CD14-positive monocyte (primary cell): ENCODE measurements at regions not wholly inside any gene's neighbourhood (a gene's known extent, or its start where the extent isn't known, plus 50 kb on each side); places are given as distances from the start of the nearest gene placed in this dataset.

Experiments used
- DNase-seq, 3 donors: peaks; one replicate each; pipeline ENCODE4 v3.0.0-alpha.2; 2011 to 2022
- H2AFZ ChIP-seq: 2 replicates; pipeline ENCODE4 v1.6.0; 2012; ENCODE audit warnings: mild to moderate bottlenecking, low read depth, low read length, inconsistent platforms; ENCODE audit not compliant: insufficient read depth, poor library complexity, severe bottlenecking
- H3K27ac ChIP-seq, 2 donors: 1 replicate in 1 of 2; 2 replicates in 1 of 2; pipeline ENCODE4 v1.5.1; 2012 to 2013; ENCODE audit warnings: low read length in 2 of 2, control low read depth in 1 of 2, inconsistent platforms in 1 of 2, low read depth in 1 of 2, mild to moderate bottlenecking in 1 of 2
- H3K27me3 ChIP-seq, 2 donors: one replicate each; pipeline versions ENCODE4 v1.6.0 to v1.6.1; 2011 to 2013; ENCODE audit warnings: low read length in 2 of 2; ENCODE audit not compliant: control insufficient read depth in 2 of 2, insufficient read depth in 2 of 2
- H3K36me3 ChIP-seq, 2 donors: replicated peaks in 1 of 2; 1 replicate in 1 of 2; 2 replicates in 1 of 2; pipeline versions ENCODE4 v1.5.1 to v1.6.1; 2012 to 2013; ENCODE audit warnings: low read length in 2 of 2, control low read depth in 1 of 2, inconsistent platforms in 1 of 2, mild to moderate bottlenecking in 1 of 2; ENCODE audit not compliant: insufficient read depth in 2 of 2, control insufficient read depth in 1 of 2
- H3K4me1 ChIP-seq, 2 donors: 1 replicate in 1 of 2; 2 replicates in 1 of 2; pipeline versions ENCODE4 v1.5.1 to v1.6.1; 2012 to 2013; ENCODE audit warnings: low read length in 2 of 2, control low read depth in 1 of 2, inconsistent platforms in 1 of 2, mild to moderate bottlenecking in 1 of 2, moderate library complexity in 1 of 2; ENCODE audit not compliant: insufficient read depth in 2 of 2, control insufficient read depth in 1 of 2
- H3K4me2 ChIP-seq: replicated peaks from 2 replicates; pipeline ENCODE3; 2012; ENCODE audit warnings: low read length, moderate library complexity, mild to moderate bottlenecking; ENCODE audit not compliant: poor library complexity, severe bottlenecking; ENCODE audit errors: extremely low read depth
- H3K4me3 ChIP-seq, 3 experiments: fragments of 200-600 bp in 1 of 3; sonication (generic) in 1 of 3; replicated peaks in 1 of 3; 1 replicate in 2 of 3; 2 replicates in 1 of 3; pipeline ENCODE4 v1.5.1; 2011 to 2013; ENCODE audit warnings: low read length in 3 of 3, mild to moderate bottlenecking in 3 of 3, control low read depth in 2 of 3, low read depth in 2 of 3, inconsistent platforms in 1 of 3, moderate library complexity in 1 of 3
- H3K79me2 ChIP-seq: 2 replicates; pipeline ENCODE4 v1.6.0; 2012; ENCODE audit warnings: mild to moderate bottlenecking, control low read depth, inconsistent platforms, low read length, moderate library complexity; ENCODE audit not compliant: insufficient read depth
- H3K9ac ChIP-seq: 2 replicates; pipeline ENCODE4 v1.6.0; 2017; ENCODE audit warnings: low read length, mild to moderate bottlenecking; ENCODE audit not compliant: insufficient read depth, poor library complexity, severe bottlenecking
- H3K9me3 ChIP-seq, 2 donors: replicated peaks in 1 of 2; 1 replicate in 1 of 2; 2 replicates in 1 of 2; pipeline versions ENCODE4 v1.5.1 to v1.6.1; 2012 to 2013; ENCODE audit warnings: low read length in 2 of 2, control low read depth in 1 of 2; ENCODE audit not compliant: control insufficient read depth in 1 of 2, insufficient read depth in 1 of 2
- H4K20me1 ChIP-seq: 2 replicates; pipeline ENCODE4 v1.6.0; 2012; ENCODE audit warnings: mild to moderate bottlenecking, low read length, control low read depth, moderate library complexity; ENCODE audit not compliant: insufficient read depth
- H3K27ac Mint-ChIP-seq, 7 donors: one replicate each; pipeline ENCODE4 v1.8.0; 2020; ENCODE audit warnings: mild to moderate bottlenecking in 7 of 7, mixed read lengths in 7 of 7, moderate library complexity in 6 of 7, inconsistent platforms in 2 of 7
- H3K27me3 Mint-ChIP-seq, 3 donors: one replicate each; pipeline ENCODE4 v1.8.0; 2021 to 2022; ENCODE audit warnings: low read depth in 3 of 3, mild to moderate bottlenecking in 3 of 3, mixed read lengths in 3 of 3, moderate library complexity in 3 of 3, inconsistent platforms in 1 of 3
- H3K36me3 Mint-ChIP-seq, 2 donors: one replicate each; pipeline ENCODE4 v1.8.0; 2020; ENCODE audit warnings: mixed read lengths in 2 of 2, inconsistent platforms in 1 of 2, mild to moderate bottlenecking in 1 of 2
- H3K4me1 Mint-ChIP-seq: one replicate; pipeline ENCODE4 v1.8.0; 2020; ENCODE audit warnings: mild to moderate bottlenecking, mixed read lengths
- H3K4me3 Mint-ChIP-seq, 2 donors: one replicate each; pipeline ENCODE4 v1.8.0; 2020; ENCODE audit warnings: mild to moderate bottlenecking in 2 of 2, mixed read lengths in 2 of 2, moderate library complexity in 1 of 2
- H3K9me3 Mint-ChIP-seq, 7 donors: one replicate each; pipeline ENCODE4 v1.8.0; 2020 to 2022; ENCODE audit warnings: mixed read lengths in 7 of 7, mild to moderate bottlenecking in 6 of 7, moderate library complexity in 6 of 7, inconsistent platforms in 2 of 7
- CTCF ChIP-seq: fragments of 200-600 bp; IDR thresholded peaks from one replicate; pipeline ENCODE4 v1.8.0; 2022; ENCODE audit warnings: antibody characterized with exemption, mild to moderate bottlenecking
- WGBS: methylation state at CpG from one replicate; pipeline ENCODE4 v1.1.5; 2013; ENCODE audit warnings: missing lambda C conversion rate; ENCODE audit not compliant: insufficient coverage; 5-methylcytosine and 5-hydroxymethylcytosine counted together
- intact Hi-C, 2 donors: fragments of 100-400 bp; cut with micrococcal nuclease; formaldehyde crosslinking; loops; one replicate each; pipeline versions ENCODE4 v1.15.0 to v1.15.1; 2023

DNA sequence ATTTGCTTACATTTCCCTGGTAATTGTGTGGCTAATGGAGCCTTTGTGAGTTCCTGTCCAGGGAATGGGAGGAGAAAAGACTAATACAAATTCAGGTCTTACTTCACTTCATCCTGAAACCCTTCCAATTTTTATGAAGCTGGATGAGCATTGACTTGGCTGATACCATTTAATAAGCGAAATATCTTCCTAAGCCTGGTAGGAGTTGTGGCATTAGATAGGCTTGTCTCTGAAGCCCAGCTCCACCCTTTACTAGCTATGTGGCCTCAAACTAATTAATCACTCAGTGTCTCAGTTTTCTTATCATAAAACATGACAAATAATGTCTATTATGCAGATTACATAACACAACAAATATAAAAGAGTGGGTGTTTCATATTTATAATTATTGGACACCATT, 106.3 kb downstream of the FGF9 start:
- Histone ChIP-seq H3K36me3 (no peaks in the 10 kb centered on the region), H2AFZ (no peak overlapping the region), H3K27me3 (no peaks in the 10 kb centered on the region), H3K4me1 (no peaks in the 10 kb centered on the region), H3K79me2 (no peaks in the 10 kb centered on the region), H3K4me2 (no peak overlapping the region), H3K27ac (no peak overlapping the region), H3K9ac (no peak overlapping the region), H4K20me1 (no peaks in the 10 kb centered on the region), H3K9me3 (peaks cover 4 to 27% of the 10 kb centered on the region in 2 donors), H3K4me3 (no peak overlapping the region)
- no peaks in the 10 kb centered on the region for H3K4me1 Mint-ChIP-seq
- peaks cover 0 to 1% (median 0%) of the 10 kb centered on the region in 3 donors for H3K27me3 Mint-ChIP-seq
- no peaks in the 10 kb centered on the region for H3K36me3 Mint-ChIP-seq
- no peak for TF ChIP-seq CTCF
- no peak overlapping the region for H3K27ac Mint-ChIP-seq
- no peak for DNase-seq
- peaks cover 9 to 27% (median 19%) of the 10 kb centered on the region in 7 donors for H3K9me3 Mint-ChIP-seq
- intact Hi-C loops = no loop called here
- no CpG with 5 or more reads among the region's 1 CpG for WGBS
- H3K4me3 Mint-ChIP-seq = no peak overlapping the region

- H3K27ac Mint-ChIP-seq = no peak overlapping the region
- Histone ChIP-seq H3K27ac (no peak overlapping the region), H3K4me3 (no peak overlapping the region), H3K4me1 (no peaks in the 10 kb centered on the region), H3K4me2 (no peak overlapping the region), H3K27me3 (no peaks in the 10 kb centered on the region), H3K36me3 (no peaks in the 10 kb centered on the region), H2AFZ (no peak overlapping the region), H3K9ac (no peak overlapping the region), H3K9me3 (peaks cover 4 to 27% of the 10 kb centered on the region in 2 donors), H4K20me1 (no peaks in the 10 kb centered on the region), H3K79me2 (no peaks in the 10 kb centered on the region)
- no peaks in the 10 kb centered on the region for H3K36me3 Mint-ChIP-seq
- peaks cover 0 to 1% (median 0%) of the 10 kb centered on the region in 3 donors for H3K27me3 Mint-ChIP-seq
- intact Hi-C loops = no loop called here
- DNase-seq = no peak
- no peak overlapping the region for H3K4me3 Mint-ChIP-seq
- peaks cover 9 to 25% (median 17%) of the 10 kb centered on the region in 7 donors for H3K9me3 Mint-ChIP-seq
- WGBS = no CpG with 5 or more reads among the region's 3 CpGs
- H3K4me1 Mint-ChIP-seq = no peaks in the 10 kb centered on the region
- no peak for TF ChIP-seq CTCF
Observed at GRCh38 chr13:21777813-21778212, 106.9 kb downstream of the FGF9 start.
